Esophagus squamous epithelium (tissue), 4 donors: ENCODE measurements at regions not wholly inside any gene's neighbourhood (a gene's known extent, or its start where the extent isn't known, plus 50 kb on each side); places are given as distances from the start of the nearest gene placed in this dataset.

Experiments
- CTCF ChIP-seq, 6 experiments: fragments of 450-650 bp in 4 of 6; fragments of 200-600 bp in 2 of 6; sonication (generic) in 2 of 6; IDR thresholded peaks; one replicate each; pipeline ENCODE4 v1.5.1; 2016 to 2019; ENCODE audit warnings: antibody characterized with exemption in 6 of 6, mild to moderate bottlenecking in 4 of 6, moderate library complexity in 4 of 6
- POLR2A ChIP-seq, 4 donors: fragments of 450-650 bp; IDR thresholded peaks; one replicate each; pipeline ENCODE4 v1.6.1; 2017; ENCODE audit warnings: antibody characterized with exemption in 4 of 4, mild to moderate bottlenecking in 4 of 4, moderate library complexity in 3 of 4

DNA sequence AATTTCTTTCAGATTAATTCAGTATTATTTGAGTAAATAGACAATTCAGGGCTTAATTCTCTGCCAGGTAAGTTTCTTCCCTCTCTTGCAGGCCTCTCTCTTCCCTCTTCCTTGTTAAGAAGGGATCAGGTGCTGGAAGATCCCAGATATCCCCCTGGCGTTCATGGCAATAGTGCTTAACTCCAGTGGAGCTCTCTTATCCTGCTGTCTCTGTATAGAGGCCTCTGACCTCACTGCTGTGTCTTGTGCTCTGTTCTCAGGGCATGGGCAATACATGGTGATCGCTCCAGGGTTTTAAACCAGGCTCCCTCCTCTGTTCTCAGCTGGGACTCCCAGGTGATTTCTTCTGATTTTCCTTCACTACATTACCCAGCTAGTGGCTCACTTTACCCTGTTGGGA lies 226.8 kb downstream of the MC4R start:
- TF ChIP-seq CTCF (IDR thresholded peaks at IDR 0.05) (no peak), POLR2A (IDR thresholded peaks at IDR 0.05) (no peak)
